Stimulated activated CD8-positive, alpha-beta memory T cell treated with anti-CD3 and anti-CD28 coated beads, Interleukin-4, amount 100 ng/mL, for 1 hour (primary cell): ENCODE measurements at regions not wholly inside any gene's neighbourhood (a gene's known extent, or its start where the extent isn't known, plus 50 kb on each side); places are given as distances from the start of the nearest gene placed in this dataset.

Source experiments
- DNase-seq, 2 donors: peaks; one replicate each; pipeline ENCODE4 v3.0.0-alpha.2; 2020; ENCODE audit warnings: low read depth in 2 of 2, low spot score in 1 of 2

DNA sequence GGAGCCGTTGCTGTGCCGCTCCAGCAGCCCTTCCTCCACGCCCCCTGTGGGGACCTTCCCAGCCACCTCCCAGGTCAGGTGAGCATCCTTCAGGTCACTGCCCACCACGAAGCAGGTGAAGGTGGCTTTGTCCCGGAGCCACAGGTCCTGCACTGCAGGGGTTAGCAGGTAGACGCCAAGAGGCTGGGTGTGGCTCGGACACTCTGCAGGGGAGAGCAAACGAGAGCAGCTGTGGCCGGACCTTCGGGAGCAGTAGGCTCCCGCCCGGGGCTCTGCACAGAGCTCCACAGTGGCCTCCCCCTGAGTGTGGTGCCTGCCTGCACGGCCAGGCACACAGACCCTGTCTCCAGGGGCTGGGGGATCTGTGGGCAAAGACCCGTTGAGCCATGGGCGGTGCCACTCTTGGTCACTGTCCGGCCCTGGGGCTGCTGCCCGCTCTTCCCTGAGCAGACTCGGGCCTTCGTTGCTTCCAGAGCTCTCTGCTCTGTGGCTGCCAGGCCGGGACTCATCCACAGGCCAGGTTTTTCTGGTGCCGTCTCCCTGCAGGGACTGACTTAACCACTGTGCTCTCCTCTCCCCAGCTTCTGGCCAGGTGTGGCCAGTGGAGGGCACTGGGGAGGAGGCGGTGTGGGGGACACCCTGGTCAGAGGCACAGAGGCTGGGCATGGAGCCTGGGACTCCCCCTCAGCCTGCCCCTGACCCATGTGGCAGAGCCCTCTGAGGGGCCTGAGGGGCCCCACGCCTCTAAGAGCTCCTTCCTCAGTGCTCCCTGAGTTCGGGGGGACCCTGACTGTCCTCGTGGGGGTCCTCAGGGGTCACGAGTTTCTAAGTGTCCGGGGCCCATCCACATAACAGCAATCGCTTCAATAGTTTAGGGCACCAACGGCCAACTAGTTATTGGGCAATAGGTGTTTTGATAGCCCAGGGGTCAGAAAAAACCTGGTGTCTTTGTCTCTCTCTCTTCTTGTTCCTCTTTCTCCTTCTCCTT is 314.9 kb downstream of the TMEM121 start:
- no peak for DNase-seq

DNA sequence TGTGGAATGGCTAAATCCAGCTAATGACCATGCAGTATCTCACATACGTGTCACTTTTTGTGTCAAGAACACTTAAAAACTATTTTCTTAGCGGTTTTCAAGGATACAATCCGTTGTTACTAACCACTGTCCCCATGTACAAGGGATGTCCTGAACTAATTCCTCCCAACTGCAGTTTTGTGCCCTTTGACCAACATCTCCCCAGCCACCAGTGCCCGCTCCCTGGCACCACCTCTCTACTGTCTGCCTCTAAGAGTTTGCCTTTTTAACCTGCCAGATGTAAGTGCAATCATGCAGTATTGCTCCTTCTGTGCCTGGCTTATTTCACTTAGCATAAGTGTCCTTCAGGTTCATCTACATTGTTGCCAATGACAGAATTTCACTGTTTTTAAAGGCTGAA is 315.7 kb downstream of the TMEM121 start:
- no peak for DNase-seq

DNA sequence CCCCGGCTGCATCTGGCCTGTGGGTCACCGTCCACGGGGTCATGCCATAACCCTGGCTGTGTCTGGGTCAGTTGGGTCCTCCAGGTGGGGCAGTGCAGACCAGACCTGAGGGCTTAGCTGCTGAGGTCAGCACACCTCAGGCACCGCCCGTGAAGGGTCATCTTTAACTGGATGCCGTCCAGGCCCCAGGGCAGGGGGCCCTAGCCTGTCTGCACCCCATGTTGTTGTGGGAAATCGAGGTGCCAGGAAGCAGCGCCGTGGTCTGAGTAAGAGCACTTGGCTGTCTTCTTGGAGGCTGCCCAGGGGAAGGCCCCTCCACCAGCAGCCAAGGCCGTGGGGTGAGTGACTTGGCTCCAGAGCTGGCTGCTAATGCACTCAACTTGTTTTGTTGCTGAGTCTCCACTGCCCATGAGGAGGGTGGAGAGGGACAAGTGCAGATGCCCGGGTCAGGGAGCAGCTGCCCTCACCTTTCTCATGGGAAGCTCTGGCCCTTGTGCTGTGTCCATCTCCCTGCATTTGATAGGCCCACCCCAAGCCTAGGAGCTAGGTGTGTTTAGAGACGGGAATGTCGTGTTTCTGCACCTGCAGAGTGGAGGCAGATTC is 317.2 kb downstream of the TMEM121 start:
- no peak for DNase-seq

DNA sequence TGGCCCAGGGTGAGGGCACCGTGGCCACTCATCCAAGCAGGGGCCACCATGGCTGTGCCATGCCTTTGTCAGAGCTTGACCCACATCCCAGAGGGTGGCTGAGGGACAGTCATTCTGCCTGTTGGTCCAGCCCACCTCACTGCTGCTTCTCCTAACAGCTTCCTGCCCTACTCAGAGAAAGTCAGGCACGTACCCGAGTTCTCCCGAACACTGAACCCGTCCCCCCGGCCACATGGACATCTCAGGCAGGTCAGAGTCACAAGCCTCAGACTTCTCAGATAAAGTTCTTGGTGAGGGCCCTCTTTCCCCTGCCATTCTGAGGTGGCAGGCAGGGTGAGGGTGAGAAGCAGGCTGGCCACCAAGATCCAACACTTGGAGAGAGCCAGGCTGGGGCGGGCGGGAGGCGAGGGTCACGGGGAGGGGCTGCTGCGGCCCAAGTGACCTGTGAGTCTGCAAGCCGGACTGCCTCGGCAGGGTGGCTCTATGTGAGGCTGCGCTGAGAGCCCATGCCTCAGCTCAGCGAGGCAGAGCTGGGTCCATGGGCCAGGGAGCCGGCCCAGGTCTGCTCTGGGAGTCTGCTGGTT is 317.8 kb downstream of the TMEM121 start:
- no peak for DNase-seq

DNA sequence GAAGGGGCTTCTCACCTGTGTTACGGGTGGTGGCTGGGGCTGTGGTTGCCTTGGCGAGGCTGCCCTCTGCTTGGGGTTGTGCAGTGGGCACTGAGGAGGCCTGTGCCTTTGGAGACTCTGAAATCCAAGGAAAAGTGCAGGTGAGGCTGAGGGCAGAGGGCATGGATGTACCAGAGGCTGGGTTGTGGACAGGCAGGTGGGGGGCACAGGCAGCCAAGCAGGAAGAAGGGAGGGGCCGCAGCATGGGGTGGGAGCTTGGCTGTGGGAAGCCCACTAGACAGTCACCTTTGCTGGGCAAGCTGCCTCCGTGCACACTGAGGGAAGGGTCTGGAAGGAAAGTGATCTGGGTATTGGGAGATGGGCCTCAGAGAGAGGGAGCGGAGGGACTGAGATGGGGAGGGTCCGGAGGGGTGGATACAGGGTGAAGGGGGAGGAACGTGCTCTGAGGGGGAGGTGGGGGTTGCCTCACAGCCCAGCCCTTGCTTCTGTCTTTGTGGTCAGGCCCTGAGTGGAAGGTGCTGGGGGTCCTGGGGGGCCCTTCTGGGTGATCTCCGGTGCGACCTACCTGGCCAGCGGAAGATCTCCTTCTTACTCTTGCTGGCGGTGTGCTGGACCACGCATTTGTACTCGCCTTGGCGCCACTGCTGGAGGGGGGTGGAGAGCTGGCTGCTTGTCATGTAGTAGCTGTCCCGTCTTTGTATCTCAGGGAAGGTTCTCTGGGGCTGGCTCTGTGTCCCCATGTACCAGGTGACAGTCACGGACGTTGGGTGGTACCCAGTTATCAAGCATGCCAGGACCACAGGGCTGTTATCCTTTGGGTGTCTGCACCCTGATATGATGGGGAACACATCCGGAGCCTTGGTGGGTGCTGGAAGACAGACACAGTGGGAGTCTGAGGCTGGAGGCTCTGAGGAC is 318.7 kb downstream of the TMEM121 start:
- no peak for DNase-seq

DNA sequence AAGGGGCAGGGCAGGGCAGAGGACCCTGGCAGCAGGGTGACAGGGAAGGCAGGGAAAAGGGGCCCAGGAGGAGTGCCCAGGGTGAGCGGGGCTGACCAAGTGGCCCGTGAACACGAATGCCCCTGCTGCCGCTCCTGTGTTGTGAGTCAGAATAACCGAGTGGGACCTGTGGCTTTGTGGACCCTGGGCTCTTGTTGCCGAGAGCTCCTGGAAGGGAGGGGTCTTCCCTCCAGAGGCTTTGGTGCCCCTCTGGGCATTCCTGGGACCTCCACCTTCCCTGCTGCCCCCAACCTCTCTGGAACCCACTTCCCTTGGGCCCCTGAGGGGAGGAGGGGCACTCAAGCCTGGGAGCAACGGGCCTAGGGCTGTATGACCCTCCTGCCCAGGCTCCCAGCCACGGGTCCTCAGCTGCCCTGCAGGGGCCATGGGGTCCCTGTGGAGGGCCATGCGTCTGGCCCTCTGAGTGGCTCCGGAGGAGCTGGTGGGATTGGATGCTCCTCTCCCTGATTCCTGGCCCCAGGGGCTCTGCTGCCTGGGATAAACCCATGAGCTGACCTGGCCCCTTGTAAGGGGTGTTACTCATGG is 319.4 kb downstream of the TMEM121 start:
- DNase-seq = no peak

DNA sequence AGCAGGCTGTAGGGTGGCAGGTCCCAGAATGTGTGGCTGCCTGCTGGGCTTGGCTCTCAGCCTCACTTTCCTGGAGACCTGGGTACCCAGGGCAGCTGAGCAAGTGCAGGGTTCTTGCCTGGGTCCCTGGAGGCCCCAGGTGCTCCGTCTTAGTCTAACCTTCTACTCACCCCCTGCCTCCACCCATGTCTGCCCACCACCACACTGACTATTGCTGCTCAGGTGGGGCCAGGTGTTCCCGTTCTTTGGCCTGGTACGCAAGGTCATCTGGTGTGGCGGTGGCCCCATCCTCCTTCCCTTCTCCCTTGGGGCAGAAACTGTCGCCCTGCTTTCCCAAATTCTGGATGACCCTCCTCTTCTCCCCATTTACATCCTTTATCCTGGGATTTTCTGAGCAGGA is 319.9 kb downstream of the TMEM121 start:
- DNase-seq = no peak

DNA sequence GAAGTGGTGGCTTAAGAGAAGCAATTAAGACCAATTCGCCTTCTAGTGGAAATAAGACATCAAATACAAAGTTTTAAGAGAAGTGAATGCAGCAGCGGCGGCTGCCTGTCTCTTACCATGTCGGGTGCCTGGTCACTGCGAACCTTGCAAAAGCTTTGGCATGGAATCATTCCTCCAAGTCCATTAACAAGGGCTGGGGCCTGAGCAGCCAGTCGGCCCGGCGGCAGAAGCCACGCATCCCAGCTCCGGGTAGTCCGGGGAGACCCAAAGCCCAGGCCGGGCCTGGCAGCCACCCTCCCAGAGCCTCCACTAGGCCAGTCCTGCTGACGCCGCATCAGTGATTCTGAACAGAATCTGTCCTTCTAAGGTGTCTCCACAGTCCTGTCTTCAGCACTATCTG is 321.0 kb downstream of the TMEM121 start:
- no peak for DNase-seq

DNA sequence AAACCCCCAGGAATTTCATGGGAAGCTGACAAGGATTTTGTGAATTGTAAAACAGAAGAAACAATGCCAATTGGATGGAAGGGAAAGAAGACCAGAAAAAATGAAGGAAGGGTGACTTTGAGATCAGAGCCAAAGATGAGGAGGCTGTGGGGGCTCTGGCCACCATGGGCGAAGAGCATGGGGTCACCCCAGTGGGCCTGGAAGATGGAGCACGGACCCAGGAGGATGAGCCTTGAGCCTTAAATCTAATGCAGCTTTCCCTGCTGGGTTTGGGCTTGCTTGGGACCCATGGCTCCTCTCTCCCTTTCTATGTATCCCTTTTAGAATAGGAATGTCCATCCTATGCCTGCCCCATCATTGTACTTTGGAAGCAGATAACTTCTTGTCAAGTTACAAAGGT is 322.2 kb downstream of the TMEM121 start:
- DNase-seq = no peak

DNA sequence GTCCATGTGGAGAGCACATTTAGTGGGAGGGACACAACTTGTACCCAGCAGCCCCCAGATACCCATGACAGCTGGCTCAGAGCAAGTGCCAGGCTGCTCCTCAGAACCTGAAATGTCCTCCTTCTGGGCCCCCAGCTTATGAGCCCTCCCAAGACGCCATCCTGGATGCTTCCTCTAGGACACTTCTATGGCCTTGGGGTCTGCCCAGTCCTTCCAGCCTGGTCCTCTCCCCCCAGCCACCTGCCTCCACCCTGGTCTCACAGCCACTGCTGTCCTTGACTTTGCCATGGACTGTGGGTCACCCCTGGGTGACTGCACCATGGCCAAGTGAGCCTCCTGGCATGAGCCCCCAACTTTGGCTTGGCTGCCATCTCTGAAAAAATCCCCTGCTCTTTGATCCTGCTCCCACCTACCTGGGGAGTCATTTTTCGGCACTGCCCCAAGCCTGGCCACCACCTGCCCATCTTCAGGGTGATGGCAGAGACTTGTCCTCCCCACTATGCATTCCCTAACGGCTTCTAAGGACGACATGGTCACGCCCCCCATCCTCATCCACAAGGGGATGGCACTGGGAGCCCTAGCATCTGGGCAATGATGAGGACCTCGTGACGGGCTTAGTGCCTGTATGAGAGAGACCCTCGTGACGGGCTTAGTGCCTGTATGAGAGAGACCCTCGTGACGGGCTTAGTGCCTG is 323.7 kb downstream of the TMEM121 start:
- DNase-seq = no peak

DNA sequence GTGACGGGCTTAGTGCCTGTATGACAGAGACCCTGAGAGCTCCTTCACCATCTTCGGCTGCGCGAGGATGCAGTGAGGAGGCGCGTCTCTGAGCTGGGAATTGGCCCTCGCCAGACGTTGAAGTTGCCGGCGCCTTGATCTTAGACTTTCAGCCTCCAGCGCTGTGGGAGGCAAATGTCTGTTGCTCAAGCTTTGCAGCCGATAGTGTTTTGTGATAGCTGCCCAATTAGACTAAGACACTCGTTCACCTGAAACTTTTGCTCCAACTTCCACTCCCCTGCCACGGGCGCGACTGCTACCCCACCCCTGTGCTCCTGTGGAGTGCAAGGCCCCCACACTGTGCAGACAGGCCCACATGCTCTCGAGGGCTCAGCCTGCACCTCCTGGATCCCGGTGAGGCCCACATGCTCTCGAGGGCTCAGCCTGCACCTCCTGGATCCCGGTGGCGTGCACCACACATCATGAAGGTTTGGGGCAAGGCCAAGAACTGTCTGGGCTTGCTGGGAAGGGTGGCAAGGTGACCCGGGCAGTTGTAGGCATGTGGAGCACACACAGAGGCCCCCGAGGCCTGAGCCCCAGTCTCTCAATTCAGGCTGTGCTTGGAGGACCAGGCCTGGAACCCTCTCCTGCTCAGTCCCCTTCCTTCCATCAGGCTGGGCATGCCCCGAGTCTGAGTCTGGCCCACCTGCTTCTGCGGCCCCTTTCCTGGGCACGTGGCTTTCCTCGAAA is 324.6 kb downstream of the TMEM121 start:
- no peak for DNase-seq

DNA sequence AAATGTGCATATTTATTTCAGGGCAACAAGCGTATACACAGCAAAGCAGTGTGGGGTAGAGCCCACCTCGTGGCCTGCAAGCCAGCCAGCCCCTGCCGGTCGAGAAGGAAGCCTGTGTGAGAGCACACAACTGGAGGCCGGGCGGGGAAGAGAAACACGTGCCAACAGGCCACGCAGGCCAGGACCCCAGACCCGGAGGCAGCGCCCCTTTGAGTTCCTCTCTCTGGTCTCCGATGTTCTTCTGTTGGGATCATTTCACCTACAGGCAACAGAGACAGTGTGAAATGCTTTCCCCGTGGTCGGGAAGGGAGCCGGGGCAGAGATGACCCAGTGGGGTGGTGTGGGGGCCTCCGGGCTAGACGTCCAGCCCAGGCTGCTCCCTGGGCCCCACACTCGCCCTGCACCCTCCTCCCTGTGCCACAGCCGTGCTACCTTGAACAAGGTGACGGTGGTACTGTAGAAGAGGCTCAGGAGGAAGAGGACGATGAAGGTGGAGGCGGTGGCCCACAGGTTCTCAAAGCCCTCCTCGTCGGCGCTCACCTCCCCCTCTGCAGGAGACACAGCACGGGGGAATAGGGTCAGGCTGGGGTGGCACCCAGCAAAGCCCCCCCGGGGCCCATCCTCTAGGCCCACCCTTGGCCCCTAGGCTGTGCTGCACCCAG is 325.5 kb downstream of the TMEM121 start:
- no peak for DNase-seq

DNA sequence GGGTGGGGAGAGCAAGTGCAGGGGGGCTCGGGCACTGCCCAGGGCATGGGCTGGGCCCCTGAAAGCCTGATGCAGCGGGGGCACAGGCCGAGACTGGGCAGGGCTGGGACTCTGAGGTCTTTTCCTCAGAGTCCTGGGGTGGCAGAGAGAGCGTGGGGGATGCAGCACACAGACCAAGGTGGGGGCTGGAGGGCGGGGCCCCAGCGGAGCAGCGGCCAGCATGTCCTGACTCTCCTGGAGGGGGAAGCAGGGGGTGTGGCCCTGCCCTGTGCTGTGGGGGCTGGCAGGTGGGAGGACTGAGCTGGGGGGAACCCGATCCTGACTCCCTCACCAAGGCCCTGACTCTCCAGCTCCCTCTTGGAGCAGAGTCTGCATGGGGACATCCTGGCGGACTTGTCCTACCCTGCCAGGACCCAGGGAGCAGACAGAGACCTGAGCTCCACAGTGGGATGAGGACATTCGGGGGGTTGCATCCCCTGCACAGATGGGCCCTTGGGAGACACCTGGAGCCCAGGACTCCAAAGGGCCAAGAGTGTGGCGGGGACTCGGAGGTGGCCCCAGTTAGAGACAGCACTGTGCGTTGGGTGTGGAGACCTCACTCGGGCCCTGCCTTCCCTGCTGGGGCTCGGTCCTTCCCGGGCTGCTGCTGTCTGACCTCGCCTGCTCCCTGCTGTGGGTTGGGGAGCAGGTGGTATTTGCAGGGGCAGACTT is 326.1 kb downstream of the TMEM121 start:
- DNase-seq = no peak

DNA sequence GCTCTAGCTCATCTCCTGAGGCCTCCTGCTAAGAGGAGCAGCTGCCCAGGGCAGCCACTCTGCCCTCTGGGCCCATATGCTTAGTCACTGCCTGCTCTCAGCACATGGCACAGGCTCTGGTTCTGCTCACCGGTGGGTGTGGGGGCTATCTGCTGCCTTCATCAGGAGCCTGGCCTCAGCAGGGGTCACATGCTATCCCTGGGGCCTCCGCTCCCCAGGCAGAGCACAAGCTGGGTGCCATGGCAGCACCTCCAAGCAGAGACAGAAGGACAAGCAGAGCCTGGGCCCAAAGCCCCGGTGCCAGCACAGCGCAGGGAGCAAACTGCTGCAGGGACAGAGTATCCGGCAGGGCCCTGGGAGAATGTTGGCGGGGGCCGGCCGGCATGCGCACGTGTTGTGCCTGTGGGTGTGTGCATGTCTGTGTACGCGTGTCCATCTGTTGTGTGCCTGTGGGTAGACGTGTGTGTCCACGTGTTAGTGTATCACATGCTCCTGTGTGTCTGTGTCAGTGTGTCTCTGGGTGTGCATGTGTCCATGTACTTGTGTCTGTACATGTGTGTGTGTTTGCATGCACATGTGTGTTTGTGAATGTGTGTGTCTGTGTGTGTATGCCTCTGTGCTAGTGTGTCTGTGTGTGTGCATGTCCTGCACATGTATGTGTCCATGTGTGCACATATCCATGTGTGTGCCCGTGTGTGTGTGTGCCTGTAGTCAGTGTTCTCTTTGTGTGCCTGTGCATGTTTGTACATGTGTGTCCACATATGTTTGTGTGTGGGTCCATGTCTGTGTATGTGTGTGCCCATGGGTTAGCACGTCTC is 326.9 kb downstream of the TMEM121 start:
- DNase-seq = no peak

DNA sequence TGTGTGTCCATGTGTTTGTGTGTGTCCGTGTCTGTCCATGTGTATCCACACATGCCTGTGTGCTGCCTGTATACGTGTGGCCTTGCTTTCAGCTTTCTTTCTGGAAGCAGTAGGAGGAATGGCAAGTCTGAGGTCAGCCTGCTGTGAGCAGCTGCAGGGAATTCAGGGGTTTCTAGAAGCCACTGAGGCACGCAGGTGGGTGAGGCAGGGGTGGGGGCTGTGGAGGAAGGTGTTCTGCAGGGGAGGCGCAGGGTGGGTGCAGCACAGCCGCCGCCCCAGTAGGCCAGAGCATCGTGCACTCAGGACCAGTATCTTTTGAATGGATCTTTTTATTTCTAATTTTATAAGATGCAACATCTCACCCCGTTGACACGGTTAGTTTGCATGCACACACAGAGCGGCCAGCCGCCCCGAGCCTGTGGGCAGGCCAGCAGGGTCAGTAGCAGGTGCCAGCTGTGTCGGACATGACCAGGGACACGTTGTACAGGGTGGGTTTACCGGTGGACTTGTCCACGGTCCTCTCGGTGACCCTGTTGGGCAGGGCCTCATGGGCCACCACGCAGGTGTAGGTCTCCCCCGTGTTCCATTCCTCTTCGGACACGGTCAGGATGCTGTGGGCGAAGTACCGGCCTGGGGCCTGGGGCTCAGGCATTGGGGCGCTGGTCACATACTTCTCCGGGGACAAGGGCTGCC is 327.7 kb downstream of the TMEM121 start:
- DNase-seq = no peak

DNA sequence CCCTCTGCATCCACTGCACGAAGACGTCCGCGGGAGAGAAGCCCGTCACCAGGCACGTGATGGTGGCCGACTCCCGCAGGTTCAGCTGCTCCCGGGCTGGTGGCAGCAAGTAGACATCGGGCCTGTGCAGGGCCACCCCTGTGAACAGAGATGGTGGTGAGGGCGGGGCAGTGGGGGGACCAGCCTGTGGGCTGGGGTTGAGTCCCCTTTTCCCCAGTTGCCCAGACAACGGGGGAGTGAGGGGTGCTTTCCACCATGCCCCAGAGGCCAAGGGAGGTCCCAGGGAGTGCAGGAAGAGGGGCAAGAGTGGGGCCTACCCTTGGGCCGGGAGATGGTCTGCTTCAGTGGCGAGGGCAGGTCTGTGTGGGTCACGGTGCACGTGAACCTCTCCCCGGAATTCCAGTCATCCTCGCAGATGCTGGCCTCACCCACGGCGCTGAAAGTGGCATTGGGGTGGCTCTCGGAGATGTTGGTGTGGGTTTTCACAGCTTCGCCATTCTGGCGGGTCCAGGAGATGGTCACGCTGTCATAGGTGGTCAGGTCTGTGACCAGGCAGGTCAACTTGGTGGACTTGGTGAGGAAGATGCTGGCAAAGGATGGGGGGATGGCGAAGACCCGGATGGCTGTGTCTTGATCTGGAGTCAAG is 328.3 kb downstream of the TMEM121 start:
- DNase-seq = no peak
